ENCODE measurements at regions not wholly inside any gene's neighbourhood (a gene's known extent, or its start where the extent isn't known, plus 50 kb on each side); places are given as distances from the start of the nearest gene placed in this dataset.
A peak's percentile ranks its signal among the peaks of the same experiment; 100 is the strongest.

DNA sequence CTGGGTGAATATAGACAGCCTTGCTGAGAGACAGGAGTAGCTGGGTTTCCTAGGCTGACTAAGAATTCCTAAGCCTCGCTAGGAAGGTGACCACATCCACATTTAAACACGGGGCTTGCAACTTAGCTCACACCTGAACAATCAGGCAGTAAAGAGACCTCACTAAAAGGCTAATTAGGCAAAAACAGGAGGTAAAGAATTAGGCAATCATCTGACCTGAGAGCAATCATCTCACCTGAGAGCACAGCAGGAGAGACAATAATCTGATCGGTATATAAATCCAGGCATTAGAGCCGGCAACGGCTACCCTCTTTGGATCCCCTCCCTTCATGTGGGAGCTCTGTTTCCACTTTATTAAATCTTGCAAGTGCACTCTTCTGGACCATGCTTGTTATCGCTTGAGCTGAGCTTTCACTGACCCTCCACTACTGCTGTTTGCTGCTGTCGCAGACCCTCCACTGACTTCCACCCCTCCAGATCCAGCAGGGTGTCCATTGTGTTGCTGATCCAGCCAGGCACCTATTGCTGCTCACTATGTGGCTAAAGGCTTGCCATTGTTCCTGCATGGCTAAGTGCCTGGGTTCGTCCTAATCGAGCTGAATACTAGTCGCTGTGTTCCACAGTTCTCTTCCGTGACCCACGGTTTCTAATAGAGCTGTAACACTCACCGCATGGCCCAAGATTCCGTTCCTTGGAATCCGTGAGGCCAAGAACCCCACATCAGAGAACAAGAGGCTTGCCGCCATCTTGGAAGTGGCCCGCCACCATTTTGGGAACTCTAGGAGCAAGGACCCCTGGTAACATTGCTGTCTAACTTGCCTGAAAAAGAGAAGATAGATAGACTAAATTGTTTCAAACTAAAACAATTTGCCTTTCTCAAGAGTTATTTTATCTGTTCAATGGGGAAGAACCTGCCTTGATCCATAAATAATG is 100.7 kb downstream of the TMSB4Y start:
- H3K4me3 ChIP-seq (ENCODE audit: low read depth, low read length): no peak overlapping the region
- FAIRE-seq: no peak
- TF ChIP-seq, protein P1, sequence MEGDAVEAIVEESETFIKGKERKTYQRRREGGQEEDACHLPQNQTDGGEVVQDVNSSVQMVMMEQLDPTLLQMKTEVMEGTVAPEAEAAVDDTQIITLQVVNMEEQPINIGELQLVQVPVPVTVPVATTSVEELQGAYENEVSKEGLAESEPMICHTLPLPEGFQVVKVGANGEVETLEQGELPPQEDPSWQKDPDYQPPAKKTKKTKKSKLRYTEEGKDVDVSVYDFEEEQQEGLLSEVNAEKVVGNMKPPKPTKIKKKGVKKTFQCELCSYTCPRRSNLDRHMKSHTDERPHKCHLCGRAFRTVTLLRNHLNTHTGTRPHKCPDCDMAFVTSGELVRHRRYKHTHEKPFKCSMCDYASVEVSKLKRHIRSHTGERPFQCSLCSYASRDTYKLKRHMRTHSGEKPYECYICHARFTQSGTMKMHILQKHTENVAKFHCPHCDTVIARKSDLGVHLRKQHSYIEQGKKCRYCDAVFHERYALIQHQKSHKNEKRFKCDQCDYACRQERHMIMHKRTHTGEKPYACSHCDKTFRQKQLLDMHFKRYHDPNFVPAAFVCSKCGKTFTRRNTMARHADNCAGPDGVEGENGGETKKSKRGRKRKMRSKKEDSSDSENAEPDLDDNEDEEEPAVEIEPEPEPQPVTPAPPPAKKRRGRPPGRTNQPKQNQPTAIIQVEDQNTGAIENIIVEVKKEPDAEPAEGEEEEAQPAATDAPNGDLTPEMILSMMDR (IDR thresholded peaks at IDR 0.05; ENCODE audit: insufficient read depth, low read length, severe bottlenecking): no peak

GRCh38 chrY:13805057-13805735 is 101.5 kb downstream of the TMSB4Y start:
- no peak for FAIRE-seq
- TF ChIP-seq, protein P1 (IDR thresholded peaks at IDR 0.05; ENCODE audit: insufficient read depth, low read length, severe bottlenecking): no peak
- DNase-seq (ENCODE audit: low read depth): no peak
- Histone ChIP-seq H3K27me3 (ENCODE audit: control insufficient read depth, insufficient read depth, low read length) (no peaks in the 10 kb centered on the region), H3K4me3 (ENCODE audit: low read depth, low read length) (no peak overlapping the region), H3K36me3 (ENCODE audit: control insufficient read depth, insufficient read depth, low read length) (no peaks in the 10 kb centered on the region)

More for the DNA sequence above, 100.7 kb downstream of the TMSB4Y start:
- H3K27me3 ChIP-seq (ENCODE audit: control insufficient read depth, insufficient read depth, low read length): no peaks in the 10 kb centered on the region
- no peak for DNase-seq (ENCODE audit: low read depth)
- H3K36me3 ChIP-seq (ENCODE audit: control insufficient read depth, insufficient read depth, low read length): no peaks in the 10 kb centered on the region

DNA sequence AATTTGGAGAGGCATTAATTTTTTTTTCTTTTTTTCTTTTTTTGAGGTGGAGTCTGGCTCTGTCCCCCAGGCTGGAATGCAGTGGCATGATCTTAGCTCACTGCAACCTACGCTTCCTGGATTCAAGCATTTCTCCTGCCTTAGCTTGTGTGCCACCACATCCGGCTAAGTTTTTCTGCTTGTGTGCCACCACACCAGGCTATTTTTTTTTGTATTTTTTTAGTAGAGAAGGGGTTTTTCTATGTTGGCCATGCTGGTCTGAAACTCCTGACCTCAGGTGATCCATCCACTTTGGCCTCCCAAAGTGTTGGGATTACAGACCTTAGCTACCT is 102.0 kb downstream of the TMSB4Y start:
- DNase-seq (ENCODE audit: low read depth): no peak
- no peaks in the 10 kb centered on the region for H3K27me3 ChIP-seq (ENCODE audit: control insufficient read depth, insufficient read depth, low read length)
- no peak for FAIRE-seq
- TF ChIP-seq, protein P1 (IDR thresholded peaks at IDR 0.05; ENCODE audit: insufficient read depth, low read length, severe bottlenecking): no peak
- no peaks in the 10 kb centered on the region for H3K36me3 ChIP-seq (ENCODE audit: control insufficient read depth, insufficient read depth, low read length)
- H3K4me3 ChIP-seq (ENCODE audit: low read depth, low read length): no peak overlapping the region

GRCh38 chrY:13830089-13830488 is 126.4 kb downstream of the TMSB4Y start:
- FAIRE-seq (no peak), DNase-seq (ENCODE audit: low read depth) (no peak)
- Histone ChIP-seq H3K36me3 (ENCODE audit: control insufficient read depth, insufficient read depth, low read length) (no peaks in the 10 kb centered on the region), H3K27me3 (ENCODE audit: control insufficient read depth, insufficient read depth, low read length) (no peaks in the 10 kb centered on the region), H3K4me3 (ENCODE audit: low read depth, low read length) (no peak overlapping the region)
- TF ChIP-seq, protein P1 (IDR thresholded peaks at IDR 0.05; ENCODE audit: insufficient read depth, low read length, severe bottlenecking): no peak

DNA sequence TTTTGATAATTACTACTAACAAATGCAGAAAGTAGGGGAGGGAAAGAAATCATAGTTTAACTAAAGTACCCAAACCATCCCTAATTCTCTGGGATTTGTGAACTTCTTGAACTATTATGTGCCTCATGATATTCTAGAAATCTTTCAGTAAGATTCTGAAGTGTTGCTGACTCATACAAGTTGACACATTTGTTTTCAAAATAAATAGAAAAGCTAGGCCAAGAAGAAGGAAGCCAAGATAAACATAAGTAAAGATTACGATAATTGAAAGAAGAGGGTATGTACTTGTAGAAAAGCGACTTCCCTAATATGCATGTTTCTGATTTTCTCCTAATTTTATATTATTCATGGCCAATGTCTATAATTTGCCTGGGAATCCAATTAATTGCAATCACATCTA is 140.7 kb downstream of the TMSB4Y start:
- Histone ChIP-seq H3K27me3 (ENCODE audit: control insufficient read depth, insufficient read depth, low read length) (no peaks in the 10 kb centered on the region), H3K4me3 (ENCODE audit: low read depth, low read length) (no peak overlapping the region), H3K36me3 (ENCODE audit: control insufficient read depth, insufficient read depth, low read length) (no peaks in the 10 kb centered on the region)
- TF ChIP-seq, protein P1 (IDR thresholded peaks at IDR 0.05; ENCODE audit: insufficient read depth, low read length, severe bottlenecking): no peak
- peak; percentile 53 for DNase-seq (ENCODE audit: low read depth)
- FAIRE-seq: no peak

Data from bronchial epithelial cell (primary cell).